Endothelial cell of umbilical vein (primary cell): ENCODE measurements at regions not wholly inside any gene's neighbourhood (a gene's known extent, or its start where the extent isn't known, plus 50 kb on each side); places are given as distances from the start of the nearest gene placed in this dataset.

Experiments
- BruUV-seq: library from RNA; stranded (reverse); fragments of 400-500 nt; replicated peaks from 2 replicates; lab custom pipeline; 2021; lab: Mats Ljungman, UMichigan
- CTCF ChIA-PET: fragments of 300-600, 350-600 bp; sonication (Branson Sonifier 250); formaldehyde crosslinking; loops from one replicate; lab custom pipeline; 2021; ENCODE audit warnings: antibody characterized with exemption, inconsistent platforms; lab: Charles Lee
- POLR2A ChIA-PET: fragments of 300-600, 350-600 bp; sonication (Branson Sonifier 250); formaldehyde crosslinking; loops from one replicate; lab custom pipeline; 2021; ENCODE audit warnings: antibody characterized with exemption, inconsistent platforms; lab: Charles Lee
- DNase-seq: peaks from one replicate; pipeline ENCODE4 v3.0.0-alpha.2; 2011; ENCODE audit warnings: low read depth, low spot score
- FAIRE-seq: peaks from 2 replicates; lab custom pipeline; 2011; peaks lifted over from hg19 to GRCh38; lab: Jason Lieb, UNC
- H2AFZ ChIP-seq: 2 replicates; pipeline ENCODE4 v1.6.0; 2012; ENCODE audit warnings: low read depth, low read length, control low read depth, inconsistent platforms
- H3K27ac ChIP-seq: 2 replicates; pipeline ENCODE4 v1.5.1; 2011; ENCODE audit warnings: low read depth, mild to moderate bottlenecking, control low read depth, low read length, moderate library complexity; ENCODE audit not compliant: insufficient read depth
- H3K27me3 ChIP-seq, 2 experiments: 2 replicates each; pipeline versions ENCODE4 v1.6.0 to v1.6.1; 2011; ENCODE audit warnings: low read length in 2 of 2, mixed read lengths in 1 of 2; ENCODE audit not compliant: control insufficient read depth in 2 of 2, insufficient read depth in 2 of 2
- H3K36me3 ChIP-seq, 2 experiments: 2 replicates in 1 of 2; 3 replicates in 1 of 2; pipeline ENCODE4 v1.5.1; 2011; ENCODE audit warnings: low read length in 2 of 2, mild to moderate bottlenecking in 1 of 2, moderate library complexity in 1 of 2; ENCODE audit not compliant: control insufficient read depth in 2 of 2, insufficient read depth in 2 of 2; ENCODE audit errors: extremely low read depth in 1 of 2
- H3K4me1 ChIP-seq: 3 replicates; pipeline ENCODE4 v1.5.1; 2011; ENCODE audit warnings: mild to moderate bottlenecking, low read length; ENCODE audit not compliant: control insufficient read depth, insufficient read depth; ENCODE audit errors: extremely low read depth
- H3K4me2 ChIP-seq: 2 replicates; pipeline ENCODE4 v1.6.1; 2011; ENCODE audit warnings: low read length, control low read depth, mixed read lengths; ENCODE audit not compliant: insufficient read depth
- H3K4me3 ChIP-seq, 3 experiments: fragments of 200-600 bp in 1 of 3; sonication (generic), shearing (Covaris generic) in 1 of 3; replicated peaks in 1 of 3; 2 replicates each; pipeline ENCODE4 v1.5.1; 2011 to 2016; ENCODE audit warnings: control low read depth in 3 of 3, low read length in 3 of 3, mild to moderate bottlenecking in 2 of 3, inconsistent platforms in 1 of 3, low read depth in 1 of 3, moderate library complexity in 1 of 3; ENCODE audit not compliant: insufficient read depth in 1 of 3
- H3K79me2 ChIP-seq: 2 replicates; pipeline ENCODE4 v1.6.0; 2012; ENCODE audit warnings: low read length, inconsistent platforms; ENCODE audit not compliant: control insufficient read depth, insufficient read depth
- H3K9ac ChIP-seq: replicated peaks from 2 replicates; pipeline ENCODE3; 2011; ENCODE audit warnings: low read length, control low read depth; ENCODE audit not compliant: insufficient read depth; ENCODE audit errors: extremely low read depth
- H3K9me1 ChIP-seq: replicated peaks from 3 replicates; pipeline ENCODE4 v1.6.0; 2011; ENCODE audit warnings: mild to moderate bottlenecking, low read length; ENCODE audit not compliant: control insufficient read depth, insufficient read depth; ENCODE audit errors: extremely low read depth
- H3K9me3 ChIP-seq: replicated peaks from 2 replicates; pipeline ENCODE4 v1.5.1; 2012; ENCODE audit warnings: low read length, inconsistent platforms; ENCODE audit not compliant: control insufficient read depth, insufficient read depth
- H4K20me1 ChIP-seq: replicated peaks from 2 replicates; pipeline ENCODE3; 2011; ENCODE audit warnings: mild to moderate bottlenecking, low read length; ENCODE audit not compliant: control insufficient read depth, insufficient read depth; ENCODE audit errors: extremely low read depth
- CTCF ChIP-seq, 2 donors: IDR thresholded peaks; 1 replicate in 1 of 2; 2 replicates in 1 of 2; pipeline ENCODE4 v1.5.1; 2011; ENCODE audit warnings: low read length in 2 of 2, mild to moderate bottlenecking in 2 of 2, moderate library complexity in 2 of 2, control low read depth in 1 of 2, inconsistent platforms in 1 of 2, low read depth in 1 of 2; ENCODE audit not compliant: insufficient read depth in 1 of 2; ENCODE audit errors: extremely low read depth in 1 of 2
- EZH2 ChIP-seq: IDR thresholded peaks from 2 replicates; pipeline ENCODE4 v1.6.1; 2012; ENCODE audit warnings: borderline replicate concordance, low read depth, mild to moderate bottlenecking, moderate library complexity, low read length, inconsistent platforms; ENCODE audit not compliant: severe bottlenecking
- FOS ChIP-seq: IDR thresholded peaks from 2 replicates; pipeline ENCODE4 v1.6.1; 2011; ENCODE audit warnings: mild to moderate bottlenecking, low read length, moderate library complexity, borderline replicate concordance; ENCODE audit not compliant: insufficient read depth
- GATA2 ChIP-seq: IDR thresholded peaks from 2 replicates; pipeline ENCODE4 v1.7.0; 2011; ENCODE audit warnings: low read depth, mild to moderate bottlenecking, moderate library complexity, mixed read lengths, low read length; ENCODE audit not compliant: insufficient read length, insufficient read depth
- JUN ChIP-seq: IDR thresholded peaks from 2 replicates; pipeline ENCODE4 v1.6.1; 2011; ENCODE audit warnings: borderline replicate concordance, low read depth; ENCODE audit not compliant: insufficient read length, insufficient read depth
- MAX ChIP-seq: IDR thresholded peaks from 2 replicates; pipeline ENCODE4 v1.6.1; 2011; ENCODE audit not compliant: insufficient read depth, insufficient read length
- MYC ChIP-seq: IDR thresholded peaks from one replicate; pipeline ENCODE4 v1.6.1; 2011; ENCODE audit warnings: mild to moderate bottlenecking, low read depth, low read length
- POLR2A ChIP-seq: IDR thresholded peaks from 2 replicates; pipeline ENCODE4 v1.6.1; 2012; ENCODE audit warnings: low read depth, mild to moderate bottlenecking, control low read depth, low read length
- POLR2AphosphoS5 ChIP-seq: IDR thresholded peaks from 2 replicates; pipeline ENCODE4 v1.6.1; 2012; ENCODE audit warnings: low read depth, mild to moderate bottlenecking, control low read depth, low read length, moderate library complexity; ENCODE audit not compliant: insufficient read depth
- dilution Hi-C: fragments of 300-500 bp; cut with MboI; formaldehyde crosslinking; loops from one replicate; pipeline ENCODE4 v1.15.0; 2019; ENCODE audit warnings: low sequenced_read_pairs; ENCODE audit not compliant: extremely low pct_ligation_motif_present
- intact Hi-C: fragments of 100-400 bp; cut with micrococcal nuclease; formaldehyde crosslinking; loops from one replicate; pipeline ENCODE4 v1.10.0; 2022

GRCh38 chr2:81078631-81079030, 774.1 kb upstream of the LRRTM1 start:
- Histone ChIP-seq H2AFZ (no peak overlapping the region), H3K4me1 (no peaks in the 10 kb centered on the region), H3K27ac (no peak overlapping the region), H3K9ac (no peak overlapping the region), H3K9me1 (no peaks in the 10 kb centered on the region), H3K4me3 (no peak overlapping the region), H3K36me3 (no peaks in the 10 kb centered on the region), H4K20me1 (no peaks in the 10 kb centered on the region), H3K9me3 (no peaks in the 10 kb centered on the region), H3K4me2 (no peak overlapping the region), H3K27me3 (no peaks in the 10 kb centered on the region), H3K79me2 (no peaks in the 10 kb centered on the region)
- BruUV-seq, result no TSS peak
- TF ChIP-seq FOS (no peak), POLR2AphosphoS5 (no peak), EZH2 (no peak), CTCF (IDR thresholded peaks at IDR 0.05; ENCODE audit: extremely low read depth in 1 of 2, insufficient read depth in 1 of 2, low read depth in 1 of 2, low read length in 2 of 2) (no peak), POLR2A (no peak), JUN (no peak), MYC (no peak), MAX (no peak), GATA2 (no peak)
- DNase-seq, result no peak
- CTCF ChIA-PET, result no interaction called here
- intact Hi-C loops, result no loop called here
- no peak for FAIRE-seq
- dilution Hi-C loops, result no loop called here
- POLR2A ChIA-PET, result no interaction called here
